IMR-90 (cell line): ENCODE measurements at regions not wholly inside any gene's neighbourhood (a gene's known extent, or its start where the extent isn't known, plus 50 kb on each side); places are given as distances from the start of the nearest gene placed in this dataset.

Source experiments
- ATAC-seq: fragments of 200-7000 bp; cut with Tn5 transposase; 2 replicates; pipeline ENCODE4 v1.9.1; 2020; ENCODE audit warnings: low read depth, mild to moderate bottlenecking, moderate library complexity
- BruUV-seq: library from RNA; stranded (reverse); fragments of 400-500 nt; replicated peaks from 2 replicates; lab custom pipeline; 2021; lab: Mats Ljungman, UMichigan
- CTCF ChIA-PET: fragments of 300-600 bp; formaldehyde crosslinking; extraction: SDS; loops from one replicate; lab custom pipeline; 2021; ENCODE audit warnings: antibody characterized with exemption; lab: Yijun Ruan, JAX
- POLR2A ChIA-PET: fragments of 300-600 bp; sonication (Branson Sonifier 250); formaldehyde crosslinking; loops from one replicate; lab custom pipeline; 2022; ENCODE audit warnings: antibody characterized with exemption; ENCODE audit not compliant: unreplicated experiment; lab: Charles Lee
- DNase-seq: peaks from one replicate; pipeline ENCODE4 v3.0.0; 2013
- H2AFZ ChIP-seq: replicated peaks from 2 replicates; pipeline ENCODE3; 2013; ENCODE audit warnings: low read length, mild to moderate bottlenecking; ENCODE audit not compliant: poor library complexity
- H2AK5ac ChIP-seq: 2 replicates; pipeline ENCODE4 v1.6.1; 2013; ENCODE audit warnings: low read depth, low read length, inconsistent platforms
- H2AK9ac ChIP-seq: replicated peaks from 2 replicates; pipeline ENCODE3; 2013; ENCODE audit warnings: mild to moderate bottlenecking, low read depth, low read length, moderate library complexity; ENCODE audit not compliant: poor library complexity
- H2BK120ac ChIP-seq: 2 replicates; pipeline ENCODE4 v1.6.1; 2013; ENCODE audit warnings: low read depth, low read length, inconsistent platforms
- H2BK15ac ChIP-seq: 3 replicates; pipeline ENCODE4 v1.6.1; 2013; ENCODE audit warnings: low read depth, low read length, inconsistent platforms
- H2BK20ac ChIP-seq: 2 replicates; pipeline ENCODE4 v1.6.1; 2013; ENCODE audit warnings: low read depth, mild to moderate bottlenecking, inconsistent platforms, low read length, moderate library complexity
- H2BK5ac ChIP-seq: 2 replicates; pipeline ENCODE4 v1.6.1; 2013; ENCODE audit warnings: mild to moderate bottlenecking, low read depth, low read length, inconsistent platforms; ENCODE audit not compliant: poor library complexity, severe bottlenecking
- H3K14ac ChIP-seq: replicated peaks from 2 replicates; pipeline ENCODE4 v1.6.1; 2013; ENCODE audit warnings: low read depth, low read length, inconsistent platforms
- H3K18ac ChIP-seq: 2 replicates; pipeline ENCODE4 v1.6.1; 2013; ENCODE audit warnings: low read depth, low read length, control low read depth
- H3K23ac ChIP-seq: 2 replicates; pipeline ENCODE4 v1.6.1; 2013; ENCODE audit warnings: low read depth, low read length, inconsistent platforms
- H3K27ac ChIP-seq: 2 replicates; pipeline ENCODE4 v1.5.1; 2013; ENCODE audit warnings: mild to moderate bottlenecking, control low read depth, low read length; ENCODE audit not compliant: insufficient read depth
- H3K27me3 ChIP-seq: 2 replicates; pipeline ENCODE4 v1.6.1; 2013; ENCODE audit warnings: low read length; ENCODE audit not compliant: control insufficient read depth, insufficient read depth
- H3K36me3 ChIP-seq: 2 replicates; pipeline ENCODE4 v1.6.1; 2013; ENCODE audit warnings: low read length, mixed read lengths; ENCODE audit not compliant: control insufficient read depth, insufficient read depth
- H3K4ac ChIP-seq: 2 replicates; pipeline ENCODE4 v1.6.1; 2013; ENCODE audit warnings: low read depth, low read length, inconsistent platforms
- H3K4me1 ChIP-seq: 2 replicates; pipeline ENCODE4 v1.6.1; 2013; ENCODE audit warnings: low read length, mixed read lengths; ENCODE audit not compliant: control insufficient read depth, insufficient read depth
- H3K4me2 ChIP-seq: 2 replicates; pipeline ENCODE4 v1.6.1; 2013; ENCODE audit warnings: low read depth, mild to moderate bottlenecking, control low read depth, low read length, moderate library complexity
- H3K4me3 ChIP-seq: 2 replicates; pipeline ENCODE4 v1.5.1; 2013; ENCODE audit warnings: low read depth, mild to moderate bottlenecking, control low read depth, low read length, moderate library complexity; ENCODE audit not compliant: insufficient read depth
- H3K56ac ChIP-seq: 2 replicates; pipeline ENCODE4 v1.6.1; 2013; ENCODE audit warnings: low read length, inconsistent platforms; ENCODE audit not compliant: insufficient read depth; ENCODE audit errors: extremely low read depth
- H3K79me1 ChIP-seq, 2 experiments: 2 replicates each; pipeline ENCODE4 v1.6.1; 2013; ENCODE audit warnings: low read length in 2 of 2, inconsistent platforms in 1 of 2, low read depth in 1 of 2
- H3K9ac ChIP-seq: 2 replicates; pipeline ENCODE4 v1.6.1; 2013; ENCODE audit warnings: low read depth, low read length, control low read depth
- H3K9me1 ChIP-seq: 2 replicates; pipeline ENCODE4 v1.6.1; 2013; ENCODE audit warnings: low read length, inconsistent platforms; ENCODE audit not compliant: insufficient read depth
- H3K9me3 ChIP-seq: 2 replicates; pipeline ENCODE4 v1.6.1; 2013; ENCODE audit warnings: low read length; ENCODE audit not compliant: control insufficient read depth, insufficient read depth
- H4K20me1 ChIP-seq: 2 replicates; pipeline ENCODE4 v1.6.1; 2013; ENCODE audit warnings: low read length, inconsistent platforms; ENCODE audit not compliant: insufficient read depth
- H4K5ac ChIP-seq: 2 replicates; pipeline ENCODE4 v1.6.1; 2013; ENCODE audit warnings: mild to moderate bottlenecking, low read depth, low read length, control low read depth
- H4K8ac ChIP-seq, 2 experiments: 2 replicates each; pipeline ENCODE4 v1.6.1; 2013; ENCODE audit warnings: low read depth in 2 of 2, low read length in 2 of 2, control low read depth in 1 of 2, inconsistent platforms in 1 of 2
- H4K91ac ChIP-seq: 2 replicates; pipeline ENCODE4 v1.6.1; 2013; ENCODE audit warnings: low read depth, low read length, inconsistent platforms; ENCODE audit not compliant: insufficient read depth
- BHLHE40 ChIP-seq: fragments of 150-350 bp; IDR thresholded peaks from 2 replicates; pipeline ENCODE4 v1.6.1; 2016; ENCODE audit warnings: mild to moderate bottlenecking, low read depth, low read length
- POLR2A ChIP-seq: IDR thresholded peaks from 2 replicates; pipeline ENCODE4 v1.6.1; 2012; ENCODE audit warnings: mild to moderate bottlenecking, low read depth, low read length
- RFX5 ChIP-seq: IDR thresholded peaks from 2 replicates; pipeline ENCODE4 v1.8.0; 2012; ENCODE audit warnings: low read depth, mild to moderate bottlenecking, low read length, moderate library complexity
- WGBS, 2 experiments: methylation state at CpG; one replicate each; pipeline versions ENCODE4 v1.1.5 to v1.1.7; 2013; ENCODE audit warnings: missing lambda C conversion rate in 2 of 2; ENCODE audit not compliant: insufficient read length in 1 of 2; ENCODE audit errors: extremely low coverage in 2 of 2; 5-methylcytosine and 5-hydroxymethylcytosine counted together
- dilution Hi-C: fragments of 300-500 bp; cut with HindIII; formaldehyde crosslinking; loops from one replicate; pipeline ENCODE4 v1.14.3; 2018; ENCODE audit warnings: low sequenced_read_pairs; ENCODE audit not compliant: unreplicated experiment
- in situ Hi-C: fragments of 300-500 bp; cut with MboI; formaldehyde crosslinking; loops from 3 replicates; pipeline ENCODE4 v1.14.3; 2019; ENCODE audit warnings: low sequenced_read_pairs, inconsistent platforms, mixed read lengths
- intact Hi-C: fragments of 100-400 bp; cut with micrococcal nuclease; formaldehyde crosslinking; loops from 2 replicates; pipeline ENCODE4 v1.10.0; 2022

GRCh38 chr17:63082952-63083351 lies 116.9 kb downstream of the TANC2 start:
- Histone ChIP-seq H3K4me1 (peaks cover 8% of the 10 kb centered on the region; the same call in 1 of the 2 replicates), H4K91ac (no peak overlapping the region; the same call in 1 of the 2 replicates), H4K5ac (no peak overlapping the region), H2AFZ (no peak overlapping the region), H2AK9ac (no peak overlapping the region), H2AK5ac (no peak overlapping the region), H3K27me3 (no peaks in the 10 kb centered on the region), H3K14ac (no peak overlapping the region; the same call in 1 of the 2 replicates), H3K36me3 (peaks cover 3% of the 10 kb centered on the region), H2BK15ac (no peak overlapping the region; the same call in 2 of the 3 replicates), H4K8ac (0 out of 4 replicates have a peak overlapping the region, but pooled peaks of 1 of the 2 experiments have one; percentile 1), H3K18ac (no peak overlapping the region), H2BK120ac (no peak overlapping the region), H3K4me2 (no peak overlapping the region), H3K9me1 (peaks cover 3% of the 10 kb centered on the region), H4K20me1 (peaks cover 30% of the 10 kb centered on the region), H3K9ac (no peak overlapping the region), H2BK20ac (no peak overlapping the region), H3K4ac (peak overlapping the region; percentile 16; the same call in 1 of the 2 replicates), H3K23ac (no peak overlapping the region), H3K9me3 (no peaks in the 10 kb centered on the region), H3K27ac (no peak overlapping the region), H2BK5ac (no peak overlapping the region), H3K79me1 (peaks cover 35 to 52% of the 10 kb centered on the region in 2 experiments), H3K4me3 (no peak overlapping the region), H3K56ac (no peak overlapping the region)
- ChIA-PET POLR2A (no interaction called here), CTCF (interaction anchor here (0.8 to 1.3 kb wide), 5 partner anchors 105 to 324 kb away, joined by 3 to 14 read pairs (median 4); no protein-coding TSS in a partner anchor)
- no CpG with 5 or more reads among the region's 1 CpG for WGBS, 2 experiments
- ATAC-seq, result peak; percentile 63
- no TSS peak for BruUV-seq
- TF ChIP-seq POLR2A, result no peak
- no peak for TF ChIP-seq RFX5
- TF ChIP-seq BHLHE40, result no peak
- dilution Hi-C loops (no loop called here), in situ Hi-C loops (loop anchor here (5.0 kb wide), 1 partner anchor 324 kb away; no protein-coding TSS in a partner anchor), intact Hi-C loops (loop anchor here (1.0 kb wide), 2 partner anchors 323 to 380 kb away; no protein-coding TSS in a partner anchor)
- DNase-seq, result peak; percentile 55
